Liver (tissue), 3 donors: ENCODE measurements at regions not wholly inside any gene's neighbourhood (a gene's known extent, or its start where the extent isn't known, plus 50 kb on each side); places are given as distances from the start of the nearest gene placed in this dataset.

Experiments
- EGR1 ChIP-seq, 2 donors: IDR thresholded peaks; 2 replicates each; pipeline ENCODE4 v1.6.1; 2016 to 2018; ENCODE audit warnings: antibody characterized with exemption in 2 of 2, low read depth in 2 of 2
- FOXA1 ChIP-seq: IDR thresholded peaks from 2 replicates; pipeline ENCODE4 v1.6.1; 2016; ENCODE audit warnings: antibody characterized with exemption
- FOXA2 ChIP-seq: IDR thresholded peaks from 2 replicates; pipeline ENCODE4 v1.6.1; 2016; ENCODE audit warnings: antibody characterized with exemption
- TAF1 ChIP-seq: conservative IDR thresholded peaks from 2 replicates; pipeline ENCODE4 v1.6.1; 2016; ENCODE audit warnings: antibody characterized with exemption, mild to moderate bottlenecking
- TF ChIP-seq, protein P1 (sequence below): IDR thresholded peaks from 2 replicates; pipeline ENCODE4 v1.6.1; 2016; ENCODE audit warnings: antibody characterized with exemption
- TF ChIP-seq, protein P2 (sequence below): fragments of 150-350 bp; IDR thresholded peaks from 2 replicates; pipeline ENCODE4 v1.5.1; 2017; ENCODE audit warnings: improper control_type of control experiment, low read depth, low read length; ENCODE audit not compliant: missing input control
- donor health status: healthy.
- donor health status: healthy.

DNA sequence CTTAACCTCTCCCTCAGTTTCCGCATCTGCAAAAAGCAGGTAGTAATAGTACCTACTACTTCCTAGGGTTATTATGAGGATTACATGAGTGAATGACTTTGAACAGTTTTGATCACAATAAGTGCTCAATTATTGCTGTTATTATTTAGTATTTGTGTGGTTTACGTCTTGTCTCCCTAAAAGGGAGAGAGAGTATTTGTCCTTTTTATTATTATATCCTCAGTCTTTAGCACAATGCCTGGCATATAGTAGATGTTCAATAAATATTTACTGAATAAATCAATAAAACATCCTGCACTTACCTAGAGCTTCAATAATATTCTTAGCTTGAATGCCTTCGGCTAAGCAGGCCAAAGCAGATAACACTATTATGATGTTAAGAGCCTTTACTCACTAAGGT lies 160.0 kb downstream of the TANC2 start:
- TF ChIP-seq FOXA1, result no peak
- TF ChIP-seq, protein P1, sequence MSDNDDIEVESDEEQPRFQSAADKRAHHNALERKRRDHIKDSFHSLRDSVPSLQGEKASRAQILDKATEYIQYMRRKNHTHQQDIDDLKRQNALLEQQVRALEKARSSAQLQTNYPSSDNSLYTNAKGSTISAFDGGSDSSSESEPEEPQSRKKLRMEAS, result no peak
- TF ChIP-seq, protein P2, sequence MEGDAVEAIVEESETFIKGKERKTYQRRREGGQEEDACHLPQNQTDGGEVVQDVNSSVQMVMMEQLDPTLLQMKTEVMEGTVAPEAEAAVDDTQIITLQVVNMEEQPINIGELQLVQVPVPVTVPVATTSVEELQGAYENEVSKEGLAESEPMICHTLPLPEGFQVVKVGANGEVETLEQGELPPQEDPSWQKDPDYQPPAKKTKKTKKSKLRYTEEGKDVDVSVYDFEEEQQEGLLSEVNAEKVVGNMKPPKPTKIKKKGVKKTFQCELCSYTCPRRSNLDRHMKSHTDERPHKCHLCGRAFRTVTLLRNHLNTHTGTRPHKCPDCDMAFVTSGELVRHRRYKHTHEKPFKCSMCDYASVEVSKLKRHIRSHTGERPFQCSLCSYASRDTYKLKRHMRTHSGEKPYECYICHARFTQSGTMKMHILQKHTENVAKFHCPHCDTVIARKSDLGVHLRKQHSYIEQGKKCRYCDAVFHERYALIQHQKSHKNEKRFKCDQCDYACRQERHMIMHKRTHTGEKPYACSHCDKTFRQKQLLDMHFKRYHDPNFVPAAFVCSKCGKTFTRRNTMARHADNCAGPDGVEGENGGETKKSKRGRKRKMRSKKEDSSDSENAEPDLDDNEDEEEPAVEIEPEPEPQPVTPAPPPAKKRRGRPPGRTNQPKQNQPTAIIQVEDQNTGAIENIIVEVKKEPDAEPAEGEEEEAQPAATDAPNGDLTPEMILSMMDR, result no peak
- TF ChIP-seq EGR1 (IDR thresholded peaks at IDR 0.05; ENCODE audit: low read depth in 2 of 2), result no peak
- TF ChIP-seq TAF1, result no peak
- no peak for TF ChIP-seq FOXA2
